Colonic mucosa (tissue), 4 donors: ENCODE measurements at regions not wholly inside any gene's neighbourhood (a gene's known extent, or its start where the extent isn't known, plus 50 kb on each side); places are given as distances from the start of the nearest gene placed in this dataset.

Experiments
- DNase-seq: peaks from one replicate; pipeline ENCODE4 v3.0.0-alpha.2; 2020
- H3K27ac ChIP-seq: fragments of 200-600 bp; one replicate; pipeline ENCODE4 v1.8.0; 2021
- H3K27me3 ChIP-seq: fragments of 200-600 bp; one replicate; pipeline ENCODE4 v1.8.0; 2021
- H3K36me3 ChIP-seq: fragments of 200-600 bp; one replicate; pipeline ENCODE4 v1.8.0; 2021
- H3K4me1 ChIP-seq: fragments of 200-600 bp; one replicate; pipeline ENCODE4 v1.8.0; 2021; ENCODE audit warnings: mild to moderate bottlenecking
- H3K4me3 ChIP-seq: fragments of 200-600 bp; one replicate; pipeline ENCODE4 v1.8.0; 2021
- H3K9ac ChIP-seq, 2 donors: one replicate each; pipeline ENCODE4 v1.7.0; 2013; ENCODE audit warnings: control low read depth in 2 of 2, low read depth in 2 of 2, low read length in 2 of 2
- H3K9me3 ChIP-seq: fragments of 200-600 bp; one replicate; pipeline ENCODE4 v1.8.0; 2021
- intact Hi-C: fragments of 100-400 bp; cut with DNase I; formaldehyde crosslinking; loops from one replicate; pipeline ENCODE4 v1.14.1; 2022
- TF ChIP-seq, protein P1 (sequence below): fragments of 200-600 bp; IDR thresholded peaks from one replicate; pipeline ENCODE4 v1.8.0; 2022; ENCODE audit warnings: antibody characterized with exemption, mild to moderate bottlenecking
- donor health status: healthy.
- donor health status: DM: no; HTN: no; CAD: no.
- donor health status: DM: no; HTN: no; CAD: no.

DNA sequence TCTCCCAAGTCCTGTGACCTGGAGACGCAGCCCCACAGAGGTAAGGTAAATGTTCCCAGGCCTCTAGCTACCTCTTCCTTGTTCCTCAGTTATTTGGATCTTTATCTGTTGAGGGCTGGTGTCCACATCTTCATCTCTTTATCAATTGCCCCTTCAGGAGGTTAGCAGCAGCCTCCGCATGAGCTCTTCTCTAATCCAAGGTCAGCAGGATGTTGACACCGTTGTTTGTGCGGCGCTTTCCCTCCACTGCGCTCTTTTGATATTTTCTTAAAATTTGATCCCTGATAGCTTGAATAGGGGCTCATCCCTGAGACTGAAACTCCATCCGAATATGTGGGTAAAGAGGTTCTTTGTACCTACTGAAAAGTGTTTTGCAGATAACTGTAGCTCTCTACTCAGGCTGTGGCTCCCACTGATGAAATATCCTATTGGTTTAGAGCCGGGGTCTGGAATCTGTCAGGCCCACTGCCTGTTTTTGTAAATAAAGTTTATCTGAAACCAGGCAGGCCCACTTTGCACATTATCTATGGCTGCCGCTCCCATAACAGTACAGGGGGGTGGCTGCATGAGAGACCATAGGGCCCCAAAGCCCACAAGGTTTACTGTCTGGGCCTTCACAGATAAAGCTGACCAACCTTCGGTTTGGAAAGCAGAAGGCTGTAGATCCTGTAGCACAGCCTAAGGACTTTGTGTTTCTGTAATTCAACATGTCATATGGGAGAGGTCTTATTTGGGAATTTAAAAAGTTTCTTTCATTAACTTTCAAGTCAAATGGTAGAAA lies 362.6 kb downstream of the QKI start:
- Histone ChIP-seq H3K9me3 (no peaks in the 10 kb centered on the region), H3K4me3 (no peak overlapping the region), H3K36me3 (no peaks in the 10 kb centered on the region), H3K27ac (no peak overlapping the region), H3K27me3 (no peaks in the 10 kb centered on the region), H3K9ac (no peak overlapping the region), H3K4me1 (no peaks in the 10 kb centered on the region)
- DNase-seq: no peak
- intact Hi-C loops: no loop called here
- TF ChIP-seq, protein P1, sequence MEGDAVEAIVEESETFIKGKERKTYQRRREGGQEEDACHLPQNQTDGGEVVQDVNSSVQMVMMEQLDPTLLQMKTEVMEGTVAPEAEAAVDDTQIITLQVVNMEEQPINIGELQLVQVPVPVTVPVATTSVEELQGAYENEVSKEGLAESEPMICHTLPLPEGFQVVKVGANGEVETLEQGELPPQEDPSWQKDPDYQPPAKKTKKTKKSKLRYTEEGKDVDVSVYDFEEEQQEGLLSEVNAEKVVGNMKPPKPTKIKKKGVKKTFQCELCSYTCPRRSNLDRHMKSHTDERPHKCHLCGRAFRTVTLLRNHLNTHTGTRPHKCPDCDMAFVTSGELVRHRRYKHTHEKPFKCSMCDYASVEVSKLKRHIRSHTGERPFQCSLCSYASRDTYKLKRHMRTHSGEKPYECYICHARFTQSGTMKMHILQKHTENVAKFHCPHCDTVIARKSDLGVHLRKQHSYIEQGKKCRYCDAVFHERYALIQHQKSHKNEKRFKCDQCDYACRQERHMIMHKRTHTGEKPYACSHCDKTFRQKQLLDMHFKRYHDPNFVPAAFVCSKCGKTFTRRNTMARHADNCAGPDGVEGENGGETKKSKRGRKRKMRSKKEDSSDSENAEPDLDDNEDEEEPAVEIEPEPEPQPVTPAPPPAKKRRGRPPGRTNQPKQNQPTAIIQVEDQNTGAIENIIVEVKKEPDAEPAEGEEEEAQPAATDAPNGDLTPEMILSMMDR: no peak

DNA sequence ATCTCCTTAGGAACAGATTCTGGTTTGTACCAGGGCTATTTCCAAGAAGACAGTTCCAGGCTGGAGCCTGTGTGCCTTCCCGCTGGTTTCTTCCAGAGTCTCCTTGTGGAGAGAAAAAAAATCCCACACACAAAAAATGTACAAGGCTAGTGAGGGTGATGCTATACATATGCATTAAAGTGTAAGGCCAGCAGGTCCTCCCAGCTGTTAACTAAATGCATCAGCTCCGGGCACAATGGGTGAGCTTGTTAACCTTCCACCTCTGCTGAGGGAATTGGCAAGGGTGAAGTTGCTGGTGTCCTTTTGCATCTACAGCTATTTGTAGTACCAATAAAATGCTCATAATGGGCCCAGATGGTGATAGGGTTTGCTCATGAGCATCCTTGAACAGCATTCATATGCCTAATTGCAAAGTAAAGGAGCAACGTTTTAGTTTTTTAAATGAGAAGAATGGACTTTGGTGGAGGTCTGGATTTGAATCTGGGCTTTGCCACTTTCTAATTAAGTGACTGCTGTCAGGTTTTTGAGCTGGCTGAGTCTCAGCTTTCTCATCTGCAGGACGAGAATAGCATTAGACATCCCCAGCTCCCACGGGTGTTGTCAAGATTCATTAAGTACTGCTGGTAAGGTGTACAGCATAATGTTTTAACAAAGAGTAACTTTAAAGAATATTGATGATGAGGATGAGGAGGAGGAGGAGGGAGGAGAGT lies 361.8 kb downstream of the QKI start:
- Histone ChIP-seq H3K27ac (no peak overlapping the region), H3K4me3 (no peak overlapping the region), H3K9me3 (no peaks in the 10 kb centered on the region), H3K4me1 (no peaks in the 10 kb centered on the region), H3K27me3 (no peaks in the 10 kb centered on the region), H3K9ac (no peak overlapping the region), H3K36me3 (no peaks in the 10 kb centered on the region)
- DNase-seq: no peak
- intact Hi-C loops: no loop called here
- TF ChIP-seq, protein P1: no peak

DNA sequence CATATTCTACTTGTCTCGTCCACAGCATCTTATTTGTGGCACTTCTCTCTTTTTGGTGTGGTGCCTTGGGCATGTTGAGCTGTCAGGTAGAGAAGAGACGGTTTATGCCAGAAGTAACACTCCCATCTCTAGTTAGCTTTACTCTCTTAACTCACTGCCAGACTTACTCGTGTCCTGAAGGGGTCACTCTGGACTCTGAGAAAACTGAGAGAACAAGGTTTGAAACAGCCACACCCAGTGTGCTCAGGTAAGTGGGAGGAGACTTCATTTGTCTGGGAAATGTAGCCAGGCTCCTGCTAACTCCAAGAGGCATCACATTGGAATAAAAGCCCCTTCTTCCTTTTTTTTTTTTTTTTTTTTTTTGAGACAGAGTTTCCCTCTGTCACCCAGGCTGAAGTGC lies 360.8 kb downstream of the QKI start:
- Histone ChIP-seq H3K9me3 (no peaks in the 10 kb centered on the region), H3K4me1 (no peaks in the 10 kb centered on the region), H3K36me3 (no peaks in the 10 kb centered on the region), H3K4me3 (no peak overlapping the region), H3K9ac (no peak overlapping the region), H3K27me3 (no peaks in the 10 kb centered on the region), H3K27ac (no peak overlapping the region)
- TF ChIP-seq, protein P1: no peak
- intact Hi-C loops: no loop called here
- DNase-seq: no peak

DNA sequence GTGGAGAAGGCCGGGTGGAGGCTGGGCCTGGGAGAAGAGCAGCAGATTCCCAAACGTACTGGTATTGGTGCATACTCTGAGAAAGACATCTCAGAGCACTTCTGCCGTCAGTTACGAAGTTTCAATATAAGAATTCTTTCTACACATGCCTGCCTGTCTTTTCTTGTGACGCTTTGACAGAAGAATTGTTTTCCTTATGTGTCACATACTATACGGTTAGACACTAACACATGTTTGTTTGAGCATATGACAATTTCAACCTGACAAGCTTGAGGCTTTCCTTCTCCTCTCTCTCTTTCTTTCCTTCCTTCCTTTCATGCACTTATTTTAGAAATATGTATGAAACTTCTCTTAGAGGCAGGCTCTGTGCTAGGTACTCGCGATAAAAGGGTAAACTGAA lies 360.0 kb downstream of the QKI start:
- Histone ChIP-seq H3K27me3 (no peaks in the 10 kb centered on the region), H3K9ac (no peak overlapping the region), H3K36me3 (no peaks in the 10 kb centered on the region), H3K4me1 (no peaks in the 10 kb centered on the region), H3K9me3 (no peaks in the 10 kb centered on the region), H3K27ac (no peak overlapping the region), H3K4me3 (no peak overlapping the region)
- TF ChIP-seq, protein P1: no peak
- intact Hi-C loops: no loop called here
- no peak for DNase-seq

DNA sequence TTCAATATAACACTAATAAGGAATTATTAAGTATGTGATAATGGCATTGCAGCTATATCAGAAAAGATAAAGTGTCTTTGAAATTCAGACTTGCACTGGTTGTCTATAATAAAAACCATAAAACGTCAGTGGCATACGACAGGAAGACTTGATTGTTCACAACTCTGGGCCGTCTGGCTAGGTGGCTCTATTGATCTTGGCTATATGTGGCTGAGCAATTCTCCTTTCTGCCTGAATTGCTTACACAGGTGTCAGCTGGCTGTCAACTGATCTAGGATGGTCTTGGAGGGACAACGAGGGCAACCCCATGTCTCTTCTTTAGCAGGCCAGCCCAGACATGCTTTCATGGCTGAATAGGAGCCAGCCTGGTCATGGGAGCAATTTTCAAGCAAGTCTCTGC lies 359.1 kb downstream of the QKI start:
- Histone ChIP-seq H3K9me3 (no peaks in the 10 kb centered on the region), H3K4me1 (no peaks in the 10 kb centered on the region), H3K36me3 (no peaks in the 10 kb centered on the region), H3K4me3 (no peak overlapping the region), H3K27me3 (no peaks in the 10 kb centered on the region), H3K9ac (no peak overlapping the region), H3K27ac (no peak overlapping the region)
- DNase-seq: no peak
- TF ChIP-seq, protein P1: no peak
- intact Hi-C loops: no loop called here
